Body of pancreas (tissue), 4 donors: ENCODE measurements at regions not wholly inside any gene's neighbourhood (a gene's known extent, or its start where the extent isn't known, plus 50 kb on each side); places are given as distances from the start of the nearest gene placed in this dataset.

Source experiments
- ATAC-seq: fragments of 150-250 bp; one replicate; pipeline ENCODE4 v1.9.1; 2016
- DNase-seq, 4 donors: peaks; one replicate each; pipeline ENCODE4 v3.0.0-alpha.2; 2019
- H3K27ac ChIP-seq, 4 donors: fragments of 200-600 bp; sonication (generic); 1 replicate in 3 of 4; 2 replicates in 1 of 4; pipeline versions ENCODE4 v1.5.1 to v1.6.1; 2016 to 2019; ENCODE audit warnings: mild to moderate bottlenecking in 1 of 4, mixed read lengths in 1 of 4, moderate library complexity in 1 of 4
- H3K27me3 ChIP-seq, 2 donors: fragments of 200-600 bp; sonication (generic); one replicate each; pipeline ENCODE4 v1.6.0; 2016; ENCODE audit warnings: mild to moderate bottlenecking in 1 of 2
- H3K36me3 ChIP-seq, 2 donors: fragments of 200-600 bp; sonication (generic); replicated peaks in 1 of 2; 2 replicates each; pipeline ENCODE4 v1.5.1; 2016; ENCODE audit warnings: low read depth in 2 of 2; ENCODE audit not compliant: insufficient read depth in 1 of 2
- H3K4me1 ChIP-seq: fragments of 200-600 bp; sonication (generic); one replicate; pipeline ENCODE4 v1.6.0; 2016
- H3K4me3 ChIP-seq, 2 donors: fragments of 200-600 bp; sonication (generic); 1 replicate in 1 of 2; 2 replicates in 1 of 2; pipeline ENCODE4 v1.5.1; 2016 to 2019
- H3K9me3 ChIP-seq, 3 donors: fragments of 200-600 bp; sonication (generic); 1 replicate in 2 of 3; 2 replicates in 1 of 3; pipeline ENCODE4 v1.5.1; 2016
- POLR2A ChIP-seq, 3 donors: fragments of 450-650 bp; IDR thresholded peaks; one replicate each; pipeline ENCODE4 v1.6.1; 2016; ENCODE audit warnings: antibody characterized with exemption in 3 of 3, mild to moderate bottlenecking in 2 of 3
- WGBS, 2 donors: methylation state at CpG; one replicate each; pipeline ENCODE4 v1.1.5; 2017; 5-methylcytosine and 5-hydroxymethylcytosine counted together
- intact Hi-C: fragments of 100-400 bp; cut with DNase I; formaldehyde crosslinking; loops from one replicate; pipeline ENCODE4 v1.15.1; 2023
- TF ChIP-seq, protein P1 (sequence below), 7 experiments: fragments of 450-650 bp in 4 of 7; fragments of 200-600 bp in 3 of 7; sonication (generic) in 3 of 7; IDR thresholded peaks; one replicate each; pipeline ENCODE4 v1.5.1; 2016 to 2019; ENCODE audit warnings: antibody characterized with exemption in 7 of 7

DNA sequence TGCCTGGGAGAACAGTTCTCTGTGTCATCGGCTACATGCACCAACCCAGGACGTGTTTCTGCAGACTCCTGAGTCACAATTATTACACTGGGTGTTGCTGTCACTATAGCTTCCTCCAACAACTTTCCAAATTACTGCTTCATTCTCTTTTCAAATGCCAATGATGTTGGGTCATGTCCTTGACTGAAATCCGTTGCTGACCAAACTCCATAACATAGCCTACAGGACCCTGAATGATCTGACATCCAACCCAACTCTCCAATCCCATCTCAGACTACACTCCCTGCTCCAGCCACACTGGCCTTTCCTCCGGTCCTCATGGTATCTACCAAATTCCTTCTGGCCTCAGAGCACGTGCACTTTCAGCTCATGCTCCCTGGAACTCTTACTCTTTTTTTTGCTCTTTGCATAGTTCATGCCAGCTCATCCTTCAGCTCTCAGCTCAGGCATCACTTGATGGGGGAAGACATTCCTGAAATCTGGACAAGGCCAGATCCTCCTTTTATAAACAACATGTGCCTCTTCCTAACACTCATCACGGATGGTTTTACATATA lies 108.8 kb upstream of the PTPRG start:
- intact Hi-C loops = no loop called here
- H3K9me3 ChIP-seq = no peaks in the 10 kb centered on the region
- no peak for DNase-seq
- 67 to 69% methylated on average over 6 of the region's 6 CpGs for WGBS, 2 donors
- no peak for TF ChIP-seq POLR2A (IDR thresholded peaks at IDR 0.05)
- TF ChIP-seq, protein P1, sequence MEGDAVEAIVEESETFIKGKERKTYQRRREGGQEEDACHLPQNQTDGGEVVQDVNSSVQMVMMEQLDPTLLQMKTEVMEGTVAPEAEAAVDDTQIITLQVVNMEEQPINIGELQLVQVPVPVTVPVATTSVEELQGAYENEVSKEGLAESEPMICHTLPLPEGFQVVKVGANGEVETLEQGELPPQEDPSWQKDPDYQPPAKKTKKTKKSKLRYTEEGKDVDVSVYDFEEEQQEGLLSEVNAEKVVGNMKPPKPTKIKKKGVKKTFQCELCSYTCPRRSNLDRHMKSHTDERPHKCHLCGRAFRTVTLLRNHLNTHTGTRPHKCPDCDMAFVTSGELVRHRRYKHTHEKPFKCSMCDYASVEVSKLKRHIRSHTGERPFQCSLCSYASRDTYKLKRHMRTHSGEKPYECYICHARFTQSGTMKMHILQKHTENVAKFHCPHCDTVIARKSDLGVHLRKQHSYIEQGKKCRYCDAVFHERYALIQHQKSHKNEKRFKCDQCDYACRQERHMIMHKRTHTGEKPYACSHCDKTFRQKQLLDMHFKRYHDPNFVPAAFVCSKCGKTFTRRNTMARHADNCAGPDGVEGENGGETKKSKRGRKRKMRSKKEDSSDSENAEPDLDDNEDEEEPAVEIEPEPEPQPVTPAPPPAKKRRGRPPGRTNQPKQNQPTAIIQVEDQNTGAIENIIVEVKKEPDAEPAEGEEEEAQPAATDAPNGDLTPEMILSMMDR (IDR thresholded peaks at IDR 0.05) = no peak
- H3K27me3 ChIP-seq = no peaks in the 10 kb centered on the region
- no peak for ATAC-seq
- H3K27ac ChIP-seq = no peak overlapping the region
- H3K36me3 ChIP-seq = no peaks in the 10 kb centered on the region
- H3K4me3 ChIP-seq = no peak overlapping the region
- no peaks in the 10 kb centered on the region for H3K4me1 ChIP-seq

DNA sequence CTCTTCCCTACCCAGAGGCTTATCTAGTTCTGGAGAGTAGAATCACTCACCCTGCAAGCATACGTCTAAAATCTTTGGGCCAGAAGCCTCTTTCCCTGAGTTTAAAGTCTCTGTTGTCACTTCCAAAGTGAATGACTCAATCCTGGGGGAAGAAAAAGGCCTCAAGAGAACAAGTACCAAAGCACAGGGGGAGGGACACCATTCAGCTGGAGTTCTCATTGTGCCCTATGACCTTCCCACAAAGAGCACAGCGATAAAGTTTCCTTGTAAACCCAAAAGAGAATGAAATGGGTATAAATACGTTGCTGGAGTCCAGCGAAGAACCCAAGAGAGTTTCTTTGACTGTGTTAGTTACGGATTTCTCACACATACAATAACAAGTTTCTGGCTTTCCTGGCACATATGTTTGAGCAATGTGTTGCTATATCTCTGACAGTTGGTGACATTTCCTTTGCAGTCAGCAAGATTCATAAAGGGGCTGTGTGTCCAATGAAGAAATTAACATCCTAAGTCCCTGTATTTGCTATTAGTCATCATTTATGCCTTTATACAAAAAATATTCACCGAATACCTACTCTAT lies 107.3 kb upstream of the PTPRG start:
- WGBS, 2 donors = 67 to 69% methylated on average over 6 of the region's 6 CpGs
- H3K27ac ChIP-seq = no peak overlapping the region
- DNase-seq (no peak), ATAC-seq (no peak)
- H3K9me3 ChIP-seq = no peaks in the 10 kb centered on the region
- H3K36me3 ChIP-seq = no peaks in the 10 kb centered on the region
- H3K4me1 ChIP-seq = no peaks in the 10 kb centered on the region
- intact Hi-C loops = no loop called here
- H3K4me3 ChIP-seq = no peak overlapping the region
- H3K27me3 ChIP-seq = no peaks in the 10 kb centered on the region
- TF ChIP-seq POLR2A (IDR thresholded peaks at IDR 0.05) = no peak
- TF ChIP-seq, protein P1 (IDR thresholded peaks at IDR 0.05) = no peak

DNA sequence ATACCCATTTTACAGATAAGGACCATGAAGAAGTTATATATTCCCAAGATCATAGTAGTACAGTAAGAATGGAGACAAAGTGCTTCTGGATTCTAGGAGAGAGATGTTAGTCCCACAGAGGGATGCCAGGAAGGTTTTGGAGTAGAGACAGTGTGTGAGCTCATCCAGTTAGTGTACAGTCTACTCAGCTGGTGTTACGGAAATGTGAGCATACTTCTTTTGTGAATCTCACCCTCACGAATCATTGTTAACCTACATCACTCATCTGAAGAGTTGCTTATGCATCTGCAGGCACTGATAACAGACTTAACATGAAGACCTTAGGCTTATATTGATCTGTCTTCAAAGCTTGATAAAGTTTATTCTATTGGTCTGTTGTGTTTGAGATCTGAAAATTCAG lies 106.6 kb upstream of the PTPRG start:
- WGBS, 2 donors = 66 to 72% methylated on average over 2 of the region's 2 CpGs
- Histone ChIP-seq H3K27ac (no peak overlapping the region), H3K4me1 (no peaks in the 10 kb centered on the region), H3K4me3 (no peak overlapping the region), H3K27me3 (no peaks in the 10 kb centered on the region), H3K9me3 (no peaks in the 10 kb centered on the region), H3K36me3 (no peaks in the 10 kb centered on the region)
- no peak for TF ChIP-seq POLR2A (IDR thresholded peaks at IDR 0.05)
- TF ChIP-seq, protein P1 (IDR thresholded peaks at IDR 0.05) = no peak
- no peak for DNase-seq
- intact Hi-C loops = no loop called here
- ATAC-seq = no peak

DNA sequence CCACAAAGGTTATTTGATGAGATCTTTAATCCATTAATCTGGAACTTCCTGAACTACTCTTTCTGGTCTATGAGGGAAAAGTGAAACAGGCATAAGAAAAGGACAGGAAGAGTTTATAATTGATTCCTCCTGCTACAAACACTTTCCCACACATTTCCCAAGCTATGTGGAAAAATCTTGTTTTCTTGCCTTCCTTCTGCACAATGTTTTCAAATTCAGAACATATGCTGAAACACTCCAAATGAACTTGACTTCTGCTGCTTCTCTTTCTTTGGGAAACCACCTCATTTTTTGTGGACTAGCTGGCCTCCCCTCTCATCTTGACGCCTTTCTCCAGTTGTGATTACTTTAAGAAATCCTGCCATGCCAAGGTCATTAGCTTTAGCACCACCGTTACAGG lies 100.7 kb upstream of the PTPRG start:
- TF ChIP-seq POLR2A (IDR thresholded peaks at IDR 0.05) = no peak
- TF ChIP-seq, protein P1 (IDR thresholded peaks at IDR 0.05) = no peak
- Histone ChIP-seq H3K36me3 (no peaks in the 10 kb centered on the region), H3K4me1 (no peaks in the 10 kb centered on the region), H3K27me3 (no peaks in the 10 kb centered on the region), H3K4me3 (no peak overlapping the region), H3K27ac (no peak overlapping the region), H3K9me3 (no peaks in the 10 kb centered on the region)
- intact Hi-C loops = no loop called here
- ATAC-seq (no peak), DNase-seq (no peak)
- 50 to 75% methylated on average over 2 of the region's 2 CpGs for WGBS, 2 donors

DNA sequence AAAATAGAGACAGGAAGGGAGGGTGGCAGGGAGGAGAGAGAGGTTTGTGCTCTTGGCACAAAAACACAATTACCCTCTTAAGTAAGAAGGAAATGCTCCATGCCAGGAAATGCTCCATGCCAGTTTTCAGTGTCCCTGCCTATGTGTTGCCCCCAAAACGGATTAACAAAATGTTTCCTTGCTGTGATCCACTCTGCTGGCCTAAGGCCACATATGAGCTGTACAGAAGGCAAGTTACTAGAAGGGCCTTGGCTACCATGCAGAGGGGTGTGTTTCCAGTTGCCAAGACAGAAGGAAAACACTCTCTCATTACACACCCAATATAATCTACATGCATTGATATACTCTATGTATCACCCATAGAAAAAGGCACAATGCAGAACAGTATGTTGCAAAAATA lies 98.2 kb upstream of the PTPRG start:
- no peak for ATAC-seq
- WGBS, 2 donors = 32 to 36% methylated on average over 1 of the region's 1 CpG
- no peaks in the 10 kb centered on the region for H3K27me3 ChIP-seq

More for the DNA sequence above, 98.2 kb upstream of the PTPRG start:
- H3K27ac ChIP-seq = no peak overlapping the region
- H3K4me1 ChIP-seq = no peaks in the 10 kb centered on the region
- no peak for TF ChIP-seq POLR2A (IDR thresholded peaks at IDR 0.05)
- no peaks in the 10 kb centered on the region for H3K36me3 ChIP-seq
- intact Hi-C loops = no loop called here
- no peak overlapping the region for H3K4me3 ChIP-seq
- H3K9me3 ChIP-seq = no peaks in the 10 kb centered on the region
- DNase-seq = no peak
